HEK293T (cell line): ENCODE measurements at regions not wholly inside any gene's neighbourhood (a gene's known extent, or its start where the extent isn't known, plus 50 kb on each side); places are given as distances from the start of the nearest gene placed in this dataset.

Source experiments
- CTCF ChIA-PET: fragments of 350-600 bp; formaldehyde crosslinking; extraction: SDS; loops from one replicate; lab custom pipeline; 2021; ENCODE audit warnings: antibody characterized with exemption, inconsistent platforms; lab: Yijun Ruan, JAX
- POLR2A ChIA-PET: fragments of 350-600 bp; formaldehyde crosslinking; extraction: SDS; loops from one replicate; lab custom pipeline; 2020; ENCODE audit warnings: antibody characterized with exemption, inconsistent platforms; lab: Yijun Ruan, JAX
- DNase-seq: peaks from one replicate; pipeline ENCODE4 v3.0.0; 2012; ENCODE audit warnings: mixed read lengths; ENCODE audit errors: extremely low spot score
- ARNT ChIP-seq: fragments of 450-650 bp; IDR thresholded peaks from 2 replicates; pipeline ENCODE4 v1.6.1; 2017; ENCODE audit warnings: mild to moderate bottlenecking
- BHLHE40 ChIP-seq: fragments of 450-650 bp; IDR thresholded peaks from 2 replicates; pipeline ENCODE4 v1.6.1; 2016; ENCODE audit warnings: mild to moderate bottlenecking, moderate library complexity, borderline replicate concordance
- CTBP1 ChIP-seq: fragments of 450-650 bp; IDR thresholded peaks from 2 replicates; pipeline ENCODE4 v1.6.1; 2016; ENCODE audit warnings: borderline replicate concordance
- ELF4 ChIP-seq: fragments of 450-650 bp; IDR thresholded peaks from 2 replicates; pipeline ENCODE4 v1.6.1; 2017; ENCODE audit warnings: antibody characterized with exemption
- FOXA1 ChIP-seq: fragments of 450-650 bp; IDR thresholded peaks from 2 replicates; pipeline ENCODE4 v1.6.1; 2016; ENCODE audit warnings: mild to moderate bottlenecking
- FOXK2 ChIP-seq: fragments of 450-650 bp; IDR thresholded peaks from 2 replicates; pipeline ENCODE4 v1.6.1; 2016; ENCODE audit warnings: mild to moderate bottlenecking
- FOXM1 ChIP-seq: fragments of 450-650 bp; IDR thresholded peaks from 2 replicates; pipeline ENCODE4 v1.6.1; 2017; ENCODE audit warnings: mild to moderate bottlenecking, borderline replicate concordance
- HDGF ChIP-seq: fragments of 450-650 bp; IDR thresholded peaks from 2 replicates; pipeline ENCODE4 v1.6.1; 2017; ENCODE audit warnings: antibody characterized with exemption, borderline replicate concordance
- L3MBTL2 ChIP-seq: fragments of 450-650 bp; conservative IDR thresholded peaks from 2 replicates; pipeline ENCODE4 v1.6.1; 2016; ENCODE audit warnings: mild to moderate bottlenecking
- LEF1 ChIP-seq: fragments of 450-650 bp; IDR thresholded peaks from 2 replicates; pipeline ENCODE4 v1.6.1; 2017; ENCODE audit warnings: mild to moderate bottlenecking, borderline replicate concordance
- NFRKB ChIP-seq: fragments of 450-650 bp; IDR thresholded peaks from 2 replicates; pipeline ENCODE4 v1.6.1; 2016; ENCODE audit warnings: mild to moderate bottlenecking, moderate library complexity
- SP1 ChIP-seq: fragments of 450-650 bp; IDR thresholded peaks from 2 replicates; pipeline ENCODE4 v1.6.1; 2017
- SUZ12 ChIP-seq: fragments of 450-650 bp; IDR thresholded peaks from 2 replicates; pipeline ENCODE4 v1.6.1; 2016; ENCODE audit warnings: mild to moderate bottlenecking
- TARDBP ChIP-seq: fragments of 450-650 bp; IDR thresholded peaks from 2 replicates; pipeline ENCODE4 v1.6.1; 2016
- ZNF384 ChIP-seq: fragments of 450-650 bp; IDR thresholded peaks from 2 replicates; pipeline ENCODE4 v1.6.1; 2016
- TF ChIP-seq, protein P1 (sequence below): fragments of 450-650 bp; IDR thresholded peaks from 2 replicates; pipeline ENCODE4 v1.6.1; 2016

DNA sequence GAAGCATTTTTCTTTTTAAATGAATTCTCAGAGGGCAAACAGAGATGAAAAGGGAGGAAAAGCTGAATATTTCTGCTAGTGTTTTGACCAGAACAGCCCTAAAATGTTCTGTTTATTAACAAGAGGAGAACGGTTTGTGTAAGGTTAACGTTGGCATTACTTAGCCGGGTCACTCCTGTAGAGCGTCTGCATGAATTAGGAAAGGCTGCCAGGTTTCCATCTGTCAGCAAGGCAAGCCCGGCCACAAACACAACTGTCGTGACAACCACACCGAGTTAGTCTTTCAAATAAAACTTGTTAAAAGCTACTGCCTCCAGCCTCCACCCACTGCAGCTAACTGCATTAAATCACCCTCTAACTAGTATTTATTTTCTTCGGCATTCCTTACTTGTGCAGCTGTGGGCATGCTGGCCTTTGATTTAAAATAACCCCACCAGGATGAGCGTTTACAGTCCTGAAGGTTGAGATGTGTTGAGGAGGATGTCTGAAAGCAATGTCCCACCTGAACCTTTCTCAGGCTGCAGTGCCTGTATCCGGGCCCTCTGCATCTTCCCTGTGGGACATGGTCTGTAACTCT lies 527.9 kb downstream of the FGF9 start:
- DNase-seq: no peak
- no peak for TF ChIP-seq ZNF384
- TF ChIP-seq, protein P1, sequence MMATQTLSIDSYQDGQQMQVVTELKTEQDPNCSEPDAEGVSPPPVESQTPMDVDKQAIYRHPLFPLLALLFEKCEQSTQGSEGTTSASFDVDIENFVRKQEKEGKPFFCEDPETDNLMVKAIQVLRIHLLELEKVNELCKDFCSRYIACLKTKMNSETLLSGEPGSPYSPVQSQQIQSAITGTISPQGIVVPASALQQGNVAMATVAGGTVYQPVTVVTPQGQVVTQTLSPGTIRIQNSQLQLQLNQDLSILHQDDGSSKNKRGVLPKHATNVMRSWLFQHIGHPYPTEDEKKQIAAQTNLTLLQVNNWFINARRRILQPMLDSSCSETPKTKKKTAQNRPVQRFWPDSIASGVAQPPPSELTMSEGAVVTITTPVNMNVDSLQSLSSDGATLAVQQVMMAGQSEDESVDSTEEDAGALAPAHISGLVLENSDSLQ: no peak
- ChIA-PET POLR2A (no interaction called here), CTCF (no interaction called here)

DNA sequence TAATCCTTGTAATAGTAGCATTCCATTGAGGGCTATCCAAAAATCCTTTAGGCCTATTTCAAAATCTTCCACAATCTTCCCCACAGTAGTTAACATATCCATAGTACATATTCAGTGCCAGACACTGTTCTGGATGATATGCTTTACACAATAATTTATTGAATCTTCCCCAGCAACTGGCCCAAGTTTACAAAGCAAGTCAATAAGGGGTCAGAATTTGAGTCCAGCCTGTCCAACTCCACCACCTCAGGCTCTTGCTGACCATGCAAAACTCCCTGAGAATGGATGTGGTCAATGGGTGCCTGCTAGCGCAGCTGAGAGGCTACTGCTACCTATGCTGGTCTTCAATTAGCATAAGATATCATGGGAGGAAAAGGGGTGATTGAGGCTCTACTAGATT lies 529.6 kb downstream of the FGF9 start:
- POLR2A ChIA-PET: no interaction called here
- no peak for DNase-seq
- TF ChIP-seq NFRKB (no peak), SUZ12 (no peak), FOXM1 (no peak), SP1 (no peak), FOXK2 (no peak), CTBP1 (no peak), HDGF (no peak), TARDBP (no peak), ELF4 (no peak), L3MBTL2 (no peak), ARNT (no peak), ZNF384 (no peak), BHLHE40 (no peak), LEF1 (no peak)
- TF ChIP-seq, protein P1: no peak
- CTCF ChIA-PET: no interaction called here

DNA sequence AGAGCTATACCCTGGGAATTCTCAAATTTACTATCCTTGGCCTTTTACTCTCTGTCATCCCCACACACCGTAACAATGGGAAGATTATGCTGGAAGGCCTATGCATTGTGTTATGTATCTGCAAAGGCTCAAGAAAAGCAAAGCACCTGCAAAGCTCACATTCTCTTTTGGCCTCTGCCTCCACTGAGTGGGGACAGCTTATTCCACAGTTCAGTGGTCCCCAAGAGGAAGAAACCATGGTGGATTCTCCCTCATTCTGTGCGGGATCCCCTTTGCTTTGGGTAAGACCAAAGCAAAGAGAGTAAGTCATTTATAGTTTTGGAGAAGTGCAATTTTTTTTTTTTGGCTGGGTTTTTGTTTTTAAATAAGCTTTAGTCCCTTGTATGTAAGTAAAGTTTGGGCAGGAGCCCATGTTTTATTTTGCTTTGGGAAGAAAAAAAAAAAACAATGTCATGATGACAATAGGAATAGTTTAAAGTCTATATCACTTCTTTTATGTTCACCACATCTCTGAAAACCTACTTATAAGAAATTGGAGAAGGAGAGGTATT lies 530.6 kb downstream of the FGF9 start:
- ChIA-PET POLR2A (no interaction called here), CTCF (no interaction called here)
- TF ChIP-seq ZNF384: no peak
- TF ChIP-seq, protein P1: no peak
- TF ChIP-seq NFRKB: no peak
- no peak for TF ChIP-seq TARDBP
- no peak for TF ChIP-seq HDGF
- TF ChIP-seq SUZ12: no peak
- no peak for TF ChIP-seq FOXA1
- TF ChIP-seq L3MBTL2: no peak
- TF ChIP-seq CTBP1: no peak
- TF ChIP-seq ARNT: no peak
- TF ChIP-seq LEF1: no peak
- TF ChIP-seq BHLHE40: no peak
- TF ChIP-seq FOXM1: no peak
- no peak for DNase-seq

DNA sequence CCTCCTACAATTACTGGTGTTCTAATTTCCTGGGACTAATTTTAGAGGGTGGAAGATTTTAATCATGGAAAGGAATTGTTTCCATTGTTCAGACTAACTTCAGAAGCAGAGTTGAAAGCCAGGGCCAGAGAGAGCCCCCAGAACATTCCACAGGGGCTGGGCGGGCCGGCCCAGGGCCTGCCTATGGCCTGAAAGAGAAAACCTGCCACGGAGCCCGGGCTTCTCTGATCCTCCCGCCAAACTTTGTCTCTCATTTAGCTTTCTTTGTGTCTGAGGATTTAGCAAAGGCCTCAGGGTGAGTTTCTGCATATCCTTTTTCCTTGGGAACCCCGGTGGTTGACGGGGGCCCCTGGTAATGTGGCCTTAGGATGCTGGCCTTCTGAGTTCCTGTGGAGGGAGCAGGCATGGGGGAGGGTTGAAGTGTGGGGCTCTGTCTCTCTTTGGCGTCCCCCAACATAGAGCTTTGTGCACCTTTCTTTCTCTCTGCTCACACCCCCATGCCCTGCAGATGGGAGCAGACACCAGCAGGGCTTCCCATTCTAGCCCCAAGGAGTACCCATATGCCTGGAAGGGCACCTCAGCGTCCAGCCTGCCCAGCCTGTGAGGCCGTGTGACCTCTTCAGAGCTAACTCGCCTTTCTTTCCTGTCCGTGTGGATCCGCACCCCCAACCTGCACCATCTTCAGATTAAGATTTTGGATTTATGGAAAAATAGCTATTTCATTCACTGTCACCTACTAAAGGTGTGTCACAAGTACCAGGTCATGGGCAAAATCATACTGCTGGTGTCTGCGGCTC lies 539.5 kb downstream of the FGF9 start:
- DNase-seq: no peak
- ChIA-PET POLR2A (no interaction called here), CTCF (no interaction called here)
- no peak for TF ChIP-seq ELF4

DNA sequence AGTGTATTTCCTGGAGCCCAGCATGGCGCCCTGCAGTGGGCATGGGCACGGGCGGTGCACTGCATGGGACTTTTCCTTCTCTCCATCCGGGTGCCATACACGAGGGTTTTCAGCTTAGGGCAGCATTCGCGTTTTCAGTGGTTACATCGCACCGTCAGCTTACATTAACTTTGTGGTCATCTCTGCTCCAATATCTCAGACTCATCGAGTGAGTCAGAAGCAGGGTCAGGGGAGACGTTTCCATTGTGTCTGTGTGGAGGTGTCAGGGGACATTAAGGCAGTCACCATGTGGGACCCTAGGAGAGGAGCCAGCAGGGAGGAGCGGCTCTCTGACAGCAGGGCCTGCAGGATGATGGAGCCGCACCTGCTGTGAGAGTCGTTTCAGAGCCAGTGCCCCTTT lies 541.0 kb downstream of the FGF9 start:
- CTCF ChIA-PET: no interaction called here
- POLR2A ChIA-PET: no interaction called here
- DNase-seq: no peak
- TF ChIP-seq SUZ12: no peak
- TF ChIP-seq L3MBTL2: no peak
- TF ChIP-seq, protein P1: no peak
- TF ChIP-seq HDGF: no peak
- no peak for TF ChIP-seq ARNT
- no peak for TF ChIP-seq NFRKB
- no peak for TF ChIP-seq ZNF384
- TF ChIP-seq LEF1: no peak
- no peak for TF ChIP-seq FOXK2
- no peak for TF ChIP-seq FOXM1
- TF ChIP-seq ELF4: no peak
- TF ChIP-seq CTBP1: no peak
- TF ChIP-seq BHLHE40: no peak

DNA sequence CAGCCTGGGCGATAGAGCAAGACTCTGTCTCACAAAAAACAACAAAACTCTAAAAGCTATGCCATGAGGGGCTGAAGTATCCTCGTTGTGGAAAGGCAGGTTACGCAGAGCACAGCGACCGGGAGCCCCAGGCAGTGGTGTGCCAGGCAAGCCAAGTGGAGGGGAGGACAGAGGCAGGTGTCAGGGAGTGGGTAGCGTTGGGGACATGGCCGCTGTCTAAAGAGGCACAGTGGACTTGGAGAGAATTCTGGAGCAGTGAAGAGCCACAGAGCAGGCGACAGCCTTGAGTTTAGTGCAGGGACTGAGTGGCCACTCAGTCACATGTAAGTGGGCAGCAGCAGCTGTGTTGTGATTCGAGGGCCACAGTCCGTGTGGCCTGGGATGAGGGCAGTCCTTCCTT lies 541.7 kb downstream of the FGF9 start:
- no peak for DNase-seq
- TF ChIP-seq ZNF384: no peak
- no peak for TF ChIP-seq CTBP1
- no peak for TF ChIP-seq HDGF
- TF ChIP-seq SP1: no peak
- no peak for TF ChIP-seq LEF1
- TF ChIP-seq, protein P1: no peak
- no peak for TF ChIP-seq SUZ12
- TF ChIP-seq NFRKB: no peak
- no peak for TF ChIP-seq TARDBP
- TF ChIP-seq FOXK2: no peak
- no peak for TF ChIP-seq FOXM1
- TF ChIP-seq ELF4: no peak
- TF ChIP-seq ARNT: no peak
- no peak for TF ChIP-seq FOXA1
- no peak for TF ChIP-seq BHLHE40
- no peak for TF ChIP-seq L3MBTL2
- ChIA-PET POLR2A (no interaction called here), CTCF (no interaction called here)
